Stimulated activated naive CD8-positive, alpha-beta T cell treated with anti-CD3 and anti-CD28 coated beads, Interleukin-15, amount 100 ng/mL, for 72 hours (primary cell): ENCODE measurements at regions not wholly inside any gene's neighbourhood (a gene's known extent, or its start where the extent isn't known, plus 50 kb on each side); places are given as distances from the start of the nearest gene placed in this dataset.

Experiments used
- ATAC-seq: fragments of 150-1000 bp; cut with Tn5 transposase; 2 replicates; pipeline ENCODE4 v1.10.0; 2021; ENCODE audit warnings: mild to moderate bottlenecking, moderate library complexity
- DNase-seq, 2 donors: peaks; one replicate each; pipeline ENCODE4 v3.0.0; 2021 to 2022
- H3K27ac Mint-ChIP-seq, 2 donors: one replicate each; pipeline ENCODE4 v1.8.0; 2022; ENCODE audit warnings: mild to moderate bottlenecking in 2 of 2, mixed read lengths in 2 of 2, moderate library complexity in 2 of 2
- H3K27me3 Mint-ChIP-seq: one replicate; pipeline ENCODE4 v1.8.0; 2022; ENCODE audit warnings: mixed read lengths
- H3K4me1 Mint-ChIP-seq: one replicate; pipeline ENCODE4 v1.8.0; 2022; ENCODE audit warnings: mild to moderate bottlenecking, mixed read lengths
- H3K4me3 Mint-ChIP-seq, 2 donors: one replicate each; pipeline ENCODE4 v1.8.0; 2022; ENCODE audit warnings: mild to moderate bottlenecking in 2 of 2, mixed read lengths in 2 of 2, moderate library complexity in 1 of 2
- H3K9me3 Mint-ChIP-seq, 2 donors: one replicate each; pipeline ENCODE4 v1.8.0; 2022; ENCODE audit warnings: mixed read lengths in 2 of 2

DNA sequence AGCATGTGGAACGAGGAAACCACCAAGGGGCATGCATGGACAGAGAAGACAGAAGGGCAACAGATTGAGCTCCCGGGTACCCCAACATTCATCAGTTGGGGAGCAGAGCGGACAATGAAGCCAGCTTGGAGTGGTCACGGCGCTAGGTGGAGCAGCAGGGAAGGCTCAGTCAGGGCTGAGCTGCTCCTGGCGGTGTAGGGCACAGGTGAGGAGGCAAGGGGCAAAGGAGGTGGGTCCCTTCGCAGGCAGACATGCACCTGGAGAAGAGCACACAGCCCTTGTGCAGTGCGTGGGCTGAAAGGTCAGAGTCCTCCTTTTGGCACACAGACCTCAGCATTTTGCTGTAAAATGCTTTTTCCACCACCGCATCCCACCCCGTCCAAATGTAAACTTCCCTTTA is 90.0 kb upstream of the SLC6A6 start:
- no peak for DNase-seq
- H3K4me3 Mint-ChIP-seq, result no peak overlapping the region
- H3K9me3 Mint-ChIP-seq, result no peaks in the 10 kb centered on the region
- no peaks in the 10 kb centered on the region for H3K4me1 Mint-ChIP-seq
- H3K27me3 Mint-ChIP-seq, result peaks cover 20% of the 10 kb centered on the region
- H3K27ac Mint-ChIP-seq, result no peak overlapping the region
- ATAC-seq, result no peak

DNA sequence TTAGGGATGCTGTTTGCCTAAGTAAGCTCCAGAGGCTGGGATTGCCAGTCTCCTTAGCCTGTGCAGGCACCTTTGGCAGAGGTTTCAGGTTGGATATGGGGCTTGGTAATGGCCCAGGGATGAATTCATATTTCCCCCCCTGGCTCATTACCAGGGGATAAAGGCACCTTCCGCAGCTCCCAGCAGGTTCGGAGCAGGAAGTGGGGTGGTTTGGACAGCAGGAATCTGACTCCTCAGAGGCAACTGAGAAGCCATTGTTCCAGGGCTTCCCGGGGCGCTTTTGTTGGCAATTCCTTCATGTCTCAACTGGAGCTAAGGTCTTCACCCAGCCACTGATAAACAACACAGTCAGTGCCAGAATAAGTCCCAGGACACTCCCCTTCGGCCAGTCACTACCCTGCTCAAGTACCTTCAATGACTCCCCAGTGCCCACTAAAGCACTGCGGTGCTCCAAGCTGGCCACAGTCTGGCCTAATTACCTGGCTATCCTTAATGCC is 85.3 kb upstream of the SLC6A6 start:
- Mint-ChIP-seq H3K27ac (no peak overlapping the region), H3K4me1 (no peaks in the 10 kb centered on the region), H3K4me3 (no peak overlapping the region), H3K9me3 (peaks cover 8% of the 10 kb centered on the region in 2 donors), H3K27me3 (peaks cover 4% of the 10 kb centered on the region)
- no peak for ATAC-seq
- DNase-seq, result no peak

DNA sequence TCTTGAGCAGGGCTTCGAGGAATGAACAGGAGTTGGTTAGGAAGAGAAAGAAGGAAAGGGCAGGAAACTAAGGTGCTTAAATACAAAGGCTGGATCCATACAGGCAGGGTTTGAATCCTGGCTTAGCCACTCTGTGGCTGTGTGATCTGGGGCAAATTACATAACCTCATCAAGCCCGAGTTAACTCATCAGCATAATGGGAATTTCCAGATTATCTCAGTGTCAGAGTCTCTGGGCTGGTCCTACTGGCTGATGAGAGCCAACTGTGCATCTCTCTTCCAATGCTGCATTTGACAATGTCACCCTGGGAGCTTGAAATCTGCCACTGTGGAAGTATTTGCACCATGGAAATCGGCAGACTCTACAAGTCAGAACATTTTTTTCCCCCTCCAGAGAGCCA is 83.8 kb upstream of the SLC6A6 start:
- Mint-ChIP-seq H3K4me1 (no peaks in the 10 kb centered on the region), H3K27ac (no peak overlapping the region), H3K4me3 (no peak overlapping the region), H3K27me3 (no peaks in the 10 kb centered on the region), H3K9me3 (peaks cover 8 to 10% of the 10 kb centered on the region in 2 donors)
- DNase-seq, result no peak
- ATAC-seq, result peak; percentile 59

DNA sequence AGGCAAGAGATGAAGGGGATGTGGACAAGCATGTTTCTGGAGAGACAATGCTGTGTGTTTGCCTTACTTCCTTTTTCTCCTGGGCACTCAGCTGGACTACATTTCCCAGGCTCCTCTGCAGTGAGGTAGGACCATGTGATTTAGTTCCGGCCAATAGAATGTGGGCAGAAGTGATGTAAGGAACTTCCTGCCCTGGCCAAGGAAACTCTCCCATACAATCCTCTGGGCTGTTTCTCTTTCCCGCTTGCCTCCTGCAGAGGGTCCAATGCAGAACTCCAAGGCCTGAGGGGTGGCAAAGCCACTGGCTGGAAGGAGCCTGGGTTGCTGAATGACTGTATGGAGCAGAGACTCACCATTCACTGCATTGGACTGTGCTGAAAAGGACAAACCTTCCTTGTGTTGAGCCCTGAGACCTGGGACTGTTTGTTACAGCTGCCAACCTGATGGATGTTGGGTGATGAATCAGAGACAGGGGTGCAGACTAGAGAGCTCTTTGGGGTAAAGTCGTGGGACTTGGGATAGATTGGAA is 82.7 kb upstream of the SLC6A6 start:
- H3K4me1 Mint-ChIP-seq, result no peaks in the 10 kb centered on the region
- H3K4me3 Mint-ChIP-seq, result peak overlapping the region; percentile 25 to 33
- H3K27me3 Mint-ChIP-seq, result no peaks in the 10 kb centered on the region
- H3K27ac Mint-ChIP-seq, result peak overlapping the region in 1 of 2 donors; percentile 63
- peak in 1 of 2 donors; percentile 32 for DNase-seq
- H3K9me3 Mint-ChIP-seq, result peaks cover 8 to 10% of the 10 kb centered on the region in 2 donors
- ATAC-seq, result peak; percentile 82

DNA sequence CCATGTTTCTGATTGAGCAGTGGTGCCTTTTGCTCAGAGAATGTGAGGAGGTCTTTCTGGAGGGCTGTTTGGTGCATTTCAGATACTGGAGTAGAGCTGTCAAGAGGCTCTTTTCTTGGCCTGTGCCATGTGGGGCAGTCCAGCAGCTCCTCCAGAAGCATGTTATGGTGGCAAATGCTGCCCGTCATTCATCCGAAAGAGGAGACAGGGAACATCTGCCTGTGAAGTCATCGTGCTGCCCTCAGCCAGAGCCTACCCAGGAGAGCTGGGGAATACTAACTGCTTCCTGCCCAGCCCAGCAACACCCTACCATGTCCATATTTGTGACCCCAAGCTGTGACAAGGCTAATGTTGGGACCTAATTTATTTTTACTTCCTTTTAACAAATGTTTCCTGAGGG is 82.2 kb upstream of the SLC6A6 start:
- Mint-ChIP-seq H3K4me3 (no peak overlapping the region), H3K27ac (no peak overlapping the region), H3K4me1 (no peaks in the 10 kb centered on the region), H3K9me3 (peaks cover 8 to 10% of the 10 kb centered on the region in 2 donors), H3K27me3 (no peaks in the 10 kb centered on the region)
- ATAC-seq (no peak), DNase-seq (no peak)

DNA sequence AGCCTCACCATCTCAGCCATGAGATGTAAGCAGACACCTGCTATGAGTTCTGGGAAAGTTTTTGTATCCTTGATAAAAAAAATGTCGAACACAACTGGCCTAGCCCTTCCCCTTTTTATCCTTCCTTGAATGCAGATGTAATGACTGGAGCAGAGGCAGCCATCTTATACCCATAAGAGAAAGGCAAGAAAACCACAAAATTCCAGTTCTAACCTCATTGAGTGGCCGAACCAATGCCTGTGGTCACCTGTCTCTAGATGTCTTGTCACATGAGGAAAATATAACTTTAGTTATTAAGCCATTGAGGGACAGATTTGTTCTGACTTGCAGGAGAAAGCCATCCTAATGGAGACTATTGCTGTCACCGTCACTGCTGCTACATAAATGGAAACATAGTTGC is 80.4 kb upstream of the SLC6A6 start:
- Mint-ChIP-seq H3K4me1 (no peaks in the 10 kb centered on the region), H3K9me3 (peaks cover 8 to 10% of the 10 kb centered on the region in 2 donors)
- no peak for DNase-seq

DNA sequence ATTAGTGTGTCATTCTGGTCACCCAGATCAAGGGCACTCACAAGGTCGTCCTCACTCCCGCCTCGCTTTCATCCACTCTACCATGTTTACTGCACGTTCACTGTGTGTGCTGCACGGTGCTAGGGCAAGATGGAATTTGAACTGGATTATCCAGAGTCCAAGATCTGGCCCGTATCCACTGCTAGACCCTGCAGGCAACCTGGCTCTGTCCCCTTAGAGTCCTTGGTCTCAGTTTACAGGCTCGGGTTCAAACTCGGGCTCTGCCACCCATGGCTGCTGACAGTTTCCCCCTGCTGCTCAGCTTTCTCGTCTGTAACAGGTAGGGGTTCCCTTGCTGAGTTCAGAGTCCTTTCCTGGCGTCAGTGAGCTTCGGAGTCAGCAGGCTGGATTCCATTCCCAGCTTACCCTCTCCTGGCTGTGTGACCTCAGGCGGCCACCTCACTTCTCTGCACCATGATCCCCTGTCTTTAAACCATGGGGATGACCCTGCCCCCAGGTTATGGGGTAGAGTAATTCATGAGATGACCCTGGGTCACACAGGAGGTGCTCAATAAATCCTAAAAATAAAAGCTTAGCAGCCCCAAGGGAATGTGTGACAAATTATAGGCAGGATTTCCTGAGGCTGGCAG is 79.6 kb upstream of the SLC6A6 start:
- no peak overlapping the region for H3K4me3 Mint-ChIP-seq
- DNase-seq (no peak), ATAC-seq (no peak)
- H3K27me3 Mint-ChIP-seq, result no peaks in the 10 kb centered on the region
- H3K9me3 Mint-ChIP-seq, result peaks cover 8 to 10% of the 10 kb centered on the region in 2 donors
- no peaks in the 10 kb centered on the region for H3K4me1 Mint-ChIP-seq
- H3K27ac Mint-ChIP-seq, result peak overlapping the region in 1 of 2 donors; percentile 42

More for the DNA sequence above, 80.4 kb upstream of the SLC6A6 start:
- ATAC-seq, result no peak
- Mint-ChIP-seq H3K27me3 (no peaks in the 10 kb centered on the region), H3K27ac (no peak overlapping the region), H3K4me3 (no peak overlapping the region)

DNA sequence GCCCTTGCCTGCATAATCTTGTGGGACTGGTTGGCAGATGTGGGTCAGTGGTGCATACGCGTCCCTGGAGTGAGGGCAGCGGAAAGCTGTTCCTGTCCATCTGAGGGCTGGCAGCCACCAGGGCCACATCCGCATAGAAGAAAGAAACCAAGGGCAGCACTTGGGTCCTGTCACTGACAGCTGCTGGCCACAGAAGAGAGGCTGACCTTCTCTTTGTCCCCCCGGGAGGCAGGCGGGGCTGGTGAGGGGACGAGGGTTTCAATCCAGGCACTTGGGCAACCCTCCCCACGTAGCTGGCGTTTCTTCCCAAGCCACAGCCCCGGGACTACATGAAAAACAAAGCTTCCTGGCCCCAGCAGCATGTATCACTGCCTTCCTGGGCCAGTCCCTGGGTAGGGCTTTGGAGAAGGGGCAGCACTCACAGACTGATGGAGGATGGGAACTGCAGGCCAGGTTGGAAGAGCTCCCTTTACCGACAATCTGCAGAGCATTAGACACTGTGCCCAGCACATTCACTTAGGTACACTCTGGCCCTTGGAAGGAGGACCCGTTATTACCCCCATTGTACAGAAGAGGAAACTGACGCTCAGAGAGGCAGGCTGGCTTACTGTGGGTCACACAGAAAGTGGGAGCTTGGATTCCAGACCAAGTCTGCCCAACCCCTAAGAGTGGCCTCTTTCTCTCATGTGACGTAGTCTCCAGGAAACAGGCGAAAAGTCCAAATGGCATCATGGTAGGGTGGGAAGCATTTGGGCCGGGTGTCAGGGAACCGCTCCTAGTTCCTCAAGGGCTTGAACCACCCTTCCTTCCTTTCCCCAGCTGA is 78.8 kb upstream of the SLC6A6 start:
- Mint-ChIP-seq H3K9me3 (peaks cover 8 to 10% of the 10 kb centered on the region in 2 donors), H3K27me3 (no peaks in the 10 kb centered on the region), H3K4me1 (no peaks in the 10 kb centered on the region), H3K4me3 (no peak overlapping the region), H3K27ac (no peak overlapping the region)
- no peak for ATAC-seq
- no peak for DNase-seq

DNA sequence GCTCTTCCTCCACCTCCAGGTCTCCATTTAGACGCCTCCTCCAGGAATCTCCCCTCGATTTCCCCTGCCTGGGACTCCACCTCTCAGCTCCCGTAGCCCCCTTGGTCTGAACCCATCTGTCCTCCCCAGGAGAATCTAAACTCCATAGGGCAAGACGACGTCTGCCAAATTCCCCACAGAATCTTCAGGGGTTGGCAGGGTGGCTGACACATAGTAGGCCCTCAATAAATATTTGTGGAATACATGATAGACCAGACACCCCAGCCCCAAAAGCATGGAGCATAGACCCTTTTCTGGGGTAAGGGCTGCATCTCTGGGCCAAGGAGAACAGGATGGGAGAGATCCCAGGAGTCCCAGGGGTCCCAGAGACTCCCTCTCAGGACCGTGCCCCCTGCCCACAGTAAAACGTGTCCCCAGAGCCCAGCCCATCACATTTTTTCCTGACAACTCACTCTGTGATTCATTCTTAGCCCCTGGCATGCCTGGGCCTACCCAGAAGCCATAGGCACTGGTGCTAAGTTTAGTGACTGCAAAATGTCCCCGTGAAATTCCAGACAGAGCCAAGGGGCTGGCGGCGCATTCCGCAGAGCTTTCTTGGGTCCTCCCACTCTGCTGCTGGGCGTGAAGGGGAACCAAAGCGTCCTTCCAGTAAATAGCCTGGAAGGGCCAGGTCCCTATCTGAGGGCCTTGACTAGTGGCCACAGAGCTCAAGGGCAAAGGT is 78.0 kb upstream of the SLC6A6 start:
- no peaks in the 10 kb centered on the region for H3K4me1 Mint-ChIP-seq
- no peak for DNase-seq

DNA sequence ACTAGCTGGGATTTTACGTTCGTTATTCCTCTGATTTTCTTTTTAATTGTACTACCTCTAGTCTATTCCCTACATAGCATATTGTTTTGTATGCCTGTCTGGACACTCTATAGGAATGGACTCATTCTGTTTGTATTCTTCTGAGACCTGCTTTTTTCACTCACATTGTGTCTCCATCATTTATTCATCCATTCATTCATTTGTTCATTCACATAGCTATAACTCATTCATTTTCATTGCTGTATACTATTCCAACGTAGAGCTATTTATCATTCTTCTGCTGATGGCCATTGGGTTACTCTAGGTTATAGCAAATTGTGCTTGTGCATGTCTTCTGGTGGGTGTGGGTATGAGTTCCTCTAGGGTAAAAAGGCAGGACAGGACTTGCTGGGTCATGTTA is 74.0 kb upstream of the SLC6A6 start:
- H3K4me3 Mint-ChIP-seq, result no peak overlapping the region
- H3K27me3 Mint-ChIP-seq, result peaks cover 9% of the 10 kb centered on the region
- ATAC-seq, result no peak
- H3K9me3 Mint-ChIP-seq, result no peaks in the 10 kb centered on the region
- no peak overlapping the region for H3K27ac Mint-ChIP-seq
- no peaks in the 10 kb centered on the region for H3K4me1 Mint-ChIP-seq
- DNase-seq, result no peak

More for the DNA sequence above, 78.0 kb upstream of the SLC6A6 start:
- Mint-ChIP-seq H3K9me3 (peaks cover 8 to 10% of the 10 kb centered on the region in 2 donors), H3K27me3 (no peaks in the 10 kb centered on the region), H3K27ac (peak overlapping the region in 1 of 2 donors; percentile 31), H3K4me3 (no peak overlapping the region)
- ATAC-seq, result no peak

DNA sequence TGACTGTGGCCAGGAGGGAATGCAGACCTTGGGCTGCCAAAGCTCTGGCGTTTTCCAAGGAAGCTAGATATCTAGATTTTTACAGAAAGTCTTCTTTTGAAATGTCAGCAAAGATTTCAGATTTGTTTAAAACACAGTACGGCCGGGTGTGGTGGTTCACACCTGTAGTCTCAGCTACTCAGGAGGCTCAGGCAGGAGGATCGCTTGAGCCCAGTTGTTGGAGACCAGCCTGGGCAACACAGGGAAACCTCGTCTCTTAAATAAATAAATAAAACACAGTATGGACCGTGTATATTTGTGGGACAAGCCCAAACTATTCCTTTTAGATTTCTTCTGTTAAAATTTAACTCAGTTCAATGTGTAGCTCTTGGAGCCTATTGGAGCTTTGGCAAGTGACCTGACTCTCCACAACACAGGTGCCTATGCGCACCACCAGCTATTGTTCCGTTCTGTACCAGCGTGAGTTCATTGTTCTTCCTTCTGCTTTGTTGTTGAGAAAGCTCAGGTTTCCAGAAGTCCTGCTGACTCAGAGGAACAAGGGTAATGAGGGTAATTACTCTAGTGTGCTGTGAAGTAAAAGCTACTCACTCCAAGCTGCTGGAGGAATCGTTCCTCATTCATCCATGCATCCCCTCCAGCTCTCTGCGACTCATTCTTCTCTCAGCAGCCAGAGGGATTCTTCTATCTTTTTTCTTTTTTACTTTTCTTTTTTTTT is 73.1 kb upstream of the SLC6A6 start:
- ATAC-seq (no peak), DNase-seq (no peak)
- H3K27ac Mint-ChIP-seq, result no peak overlapping the region
- peaks cover 9% of the 10 kb centered on the region for H3K27me3 Mint-ChIP-seq
- no peaks in the 10 kb centered on the region for H3K4me1 Mint-ChIP-seq
- H3K4me3 Mint-ChIP-seq, result no peak overlapping the region
- no peaks in the 10 kb centered on the region for H3K9me3 Mint-ChIP-seq

DNA sequence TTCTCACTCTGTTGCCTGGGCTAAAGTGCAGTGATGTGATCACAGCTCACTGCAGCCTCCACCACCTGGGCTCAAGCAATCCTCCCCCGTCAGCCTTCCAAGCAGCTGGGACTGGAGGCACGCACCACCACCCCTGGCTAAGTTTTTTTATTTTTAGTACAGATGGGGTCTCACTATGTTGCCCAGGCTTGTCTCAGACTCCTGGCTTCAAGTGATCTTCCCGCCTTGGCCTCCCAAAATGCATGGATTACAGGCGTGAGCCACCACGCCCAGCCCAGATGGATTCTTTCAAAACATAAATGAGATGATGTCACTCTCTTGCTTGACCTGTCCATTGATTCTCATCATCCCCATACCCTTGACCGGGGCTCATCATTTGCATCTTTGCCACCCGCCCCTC is 72.6 kb upstream of the SLC6A6 start:
- H3K27me3 Mint-ChIP-seq, result peaks cover 9% of the 10 kb centered on the region
- no peak overlapping the region for H3K27ac Mint-ChIP-seq
- no peak for DNase-seq
- ATAC-seq, result no peak
- no peaks in the 10 kb centered on the region for H3K9me3 Mint-ChIP-seq
- H3K4me3 Mint-ChIP-seq, result no peak overlapping the region
- no peaks in the 10 kb centered on the region for H3K4me1 Mint-ChIP-seq

DNA sequence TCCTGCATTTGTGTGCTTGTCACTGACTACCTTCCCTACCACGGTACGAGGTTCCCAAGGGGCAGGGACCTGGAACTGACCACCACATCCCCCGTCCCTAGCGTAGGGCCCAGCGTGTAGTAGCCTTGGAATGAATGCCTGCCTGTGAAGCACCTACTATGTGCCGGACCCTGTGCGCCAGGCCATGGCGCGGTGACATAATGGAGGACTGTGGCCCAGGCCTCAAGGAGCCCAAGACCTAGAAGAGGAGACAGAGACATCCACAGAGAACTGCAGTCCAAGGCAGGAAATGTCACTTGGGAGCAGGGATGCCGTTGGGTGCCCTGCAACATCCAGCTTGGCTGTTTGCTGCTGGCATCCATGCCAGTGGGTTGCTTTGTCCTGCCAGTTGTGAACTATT is 71.9 kb upstream of the SLC6A6 start:
- Mint-ChIP-seq H3K27ac (peak overlapping the region in 1 of 2 donors; percentile 28), H3K4me3 (no peak overlapping the region), H3K27me3 (peaks cover 9% of the 10 kb centered on the region), H3K9me3 (no peaks in the 10 kb centered on the region), H3K4me1 (no peaks in the 10 kb centered on the region)
- no peak for ATAC-seq
- DNase-seq, result no peak

DNA sequence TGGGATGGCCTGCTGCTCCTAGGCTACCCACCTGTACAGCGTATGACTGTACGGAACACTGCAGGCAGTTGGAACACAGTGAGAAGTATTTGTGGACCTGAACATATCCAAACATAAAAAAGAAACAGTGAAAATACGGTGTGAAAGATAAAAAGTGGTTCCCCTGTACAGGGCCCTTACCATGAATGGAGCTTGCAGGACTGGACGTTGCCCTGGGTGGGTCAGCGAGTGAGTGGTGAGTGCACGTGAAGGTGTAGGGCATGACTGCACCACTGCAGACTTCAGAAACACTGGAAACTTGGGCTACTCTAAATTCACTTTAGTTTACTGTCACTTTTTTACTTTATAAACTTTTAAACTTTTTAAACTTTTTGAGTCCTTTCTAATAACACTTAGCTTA is 71.2 kb upstream of the SLC6A6 start:
- peaks cover 9% of the 10 kb centered on the region for H3K27me3 Mint-ChIP-seq
- H3K9me3 Mint-ChIP-seq, result no peaks in the 10 kb centered on the region
- H3K4me1 Mint-ChIP-seq, result no peaks in the 10 kb centered on the region
- no peak overlapping the region for H3K4me3 Mint-ChIP-seq
- ATAC-seq (no peak), DNase-seq (no peak)
- no peak overlapping the region for H3K27ac Mint-ChIP-seq

DNA sequence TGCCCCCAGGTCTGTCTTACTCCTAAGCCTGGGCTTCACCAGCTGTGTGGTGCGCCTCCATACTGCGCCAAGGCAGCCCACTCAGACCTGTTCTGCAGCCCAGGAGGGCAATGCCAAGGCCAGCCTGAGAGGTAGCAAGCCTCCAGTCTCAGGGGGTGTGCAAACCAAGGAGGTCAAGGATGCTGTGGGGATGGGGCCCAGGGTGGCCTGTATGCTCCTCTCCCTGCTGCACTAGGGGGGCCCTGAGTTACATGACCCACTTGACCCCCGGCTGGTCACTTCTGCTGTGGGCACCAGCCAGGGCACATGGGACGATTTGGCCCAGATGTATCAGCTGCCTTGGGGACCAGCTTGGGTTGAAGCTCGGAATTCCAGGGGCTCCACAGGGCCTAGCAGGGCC is 70.0 kb upstream of the SLC6A6 start:
- no peaks in the 10 kb centered on the region for H3K9me3 Mint-ChIP-seq
- no peak for ATAC-seq
- H3K27ac Mint-ChIP-seq, result no peak overlapping the region
- H3K4me1 Mint-ChIP-seq, result no peaks in the 10 kb centered on the region
- H3K27me3 Mint-ChIP-seq, result peaks cover 9% of the 10 kb centered on the region
- no peak for DNase-seq
- no peak overlapping the region for H3K4me3 Mint-ChIP-seq
